HG03139 (cell line): ENCODE measurements at regions not wholly inside any gene's neighbourhood (a gene's known extent, or its start where the extent isn't known, plus 50 kb on each side); places are given as distances from the start of the nearest gene placed in this dataset.
A peak's percentile ranks its signal among the peaks of the same experiment; 100 is the strongest.
"Not testable (repeated sequence)": the region's sequence is repeated elsewhere in the genome, so short reads cannot be mapped to it uniquely, and the experiment has no call there.

Experiments used
- ATAC-seq: cut with Tn5 transposase; IDR thresholded peaks from one replicate; pipeline ENCODE4 v1.9.1; 2021; ENCODE audit not compliant: unreplicated experiment

DNA sequence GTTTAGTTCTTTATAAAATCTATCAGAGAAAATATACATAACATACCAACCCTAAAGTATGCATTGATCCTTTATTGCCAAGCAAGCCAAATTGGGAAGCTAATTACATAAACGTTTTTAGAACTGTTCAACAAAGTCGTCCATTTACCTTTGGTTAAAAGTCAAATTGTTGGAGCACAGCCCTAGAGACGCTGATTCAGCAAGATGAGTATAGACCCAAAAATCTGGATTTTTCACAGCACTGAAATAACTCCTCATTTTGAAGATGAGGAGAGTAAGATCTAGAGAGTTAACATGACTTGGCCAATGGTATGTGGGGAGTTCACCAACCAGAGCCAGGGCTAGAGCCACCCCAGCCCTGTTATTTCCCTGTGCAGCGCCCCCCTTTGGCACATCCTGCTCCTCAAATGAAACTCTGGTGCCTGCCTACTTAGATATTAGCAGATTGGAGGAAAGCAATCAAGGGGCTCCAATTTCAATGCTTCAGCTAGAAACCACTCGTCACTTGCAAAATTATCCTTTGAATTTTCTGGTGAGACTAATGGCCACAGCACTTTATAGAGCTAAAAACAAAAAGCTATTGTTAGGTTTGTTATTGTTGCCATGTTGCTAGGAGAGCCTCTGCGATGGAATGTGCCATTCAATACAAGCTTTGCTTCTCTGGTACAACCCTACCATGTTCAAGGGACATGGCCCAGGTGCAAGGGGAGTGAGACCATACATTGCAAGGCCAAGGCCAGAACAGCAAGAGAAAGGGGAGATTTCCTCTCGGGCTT, 132.6 kb upstream of the ZEB1 start:
- no peak for ATAC-seq

DNA sequence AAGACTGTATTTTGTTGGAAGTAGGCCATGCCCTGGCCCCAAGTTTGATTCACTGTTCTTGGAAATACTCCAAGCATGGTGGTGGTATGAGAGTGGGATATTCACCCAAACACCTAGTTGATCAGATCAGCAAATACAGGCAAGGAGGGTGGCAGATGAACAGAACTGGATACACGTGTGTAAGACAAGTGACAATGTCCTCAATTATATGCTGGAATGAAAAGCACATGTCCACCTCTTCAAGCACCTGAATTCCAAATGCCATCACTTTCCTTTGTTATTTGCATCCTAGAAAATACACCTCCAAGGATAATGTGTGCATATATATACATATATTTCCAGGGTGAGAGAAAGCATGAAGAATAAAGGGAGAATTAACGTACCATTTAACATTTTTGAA, 131.8 kb upstream of the ZEB1 start:
- ATAC-seq: no peak

DNA sequence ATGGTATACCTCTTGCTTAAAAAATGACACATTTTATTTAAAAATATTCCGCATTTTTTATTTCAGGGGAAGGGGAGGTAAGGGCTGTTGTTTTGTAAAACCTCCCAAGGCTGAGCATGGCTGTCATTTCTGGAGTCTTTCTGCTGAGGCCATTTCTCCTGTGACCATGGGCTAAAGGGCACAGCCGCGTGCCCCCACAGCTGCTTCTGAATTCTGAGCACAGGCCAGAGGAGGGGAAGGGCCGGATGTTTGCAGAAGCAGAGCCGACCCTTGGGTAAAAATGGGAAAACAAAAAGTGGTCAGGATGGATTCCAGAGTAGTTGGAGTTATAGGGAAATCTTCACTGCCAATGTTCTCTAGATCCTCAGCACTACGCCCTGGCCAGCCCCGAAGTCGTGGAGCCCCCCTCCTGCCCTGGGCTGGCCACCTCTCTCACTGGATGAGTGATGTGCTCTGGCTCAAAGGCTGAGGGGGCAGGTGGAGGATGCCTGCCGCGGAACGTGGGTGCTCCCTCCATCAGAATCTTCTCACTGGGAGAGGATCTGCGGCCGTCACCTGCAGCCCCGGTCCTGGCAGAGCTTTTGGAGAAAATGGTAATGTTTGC, 131.3 kb upstream of the ZEB1 start:
- no peak for ATAC-seq

DNA sequence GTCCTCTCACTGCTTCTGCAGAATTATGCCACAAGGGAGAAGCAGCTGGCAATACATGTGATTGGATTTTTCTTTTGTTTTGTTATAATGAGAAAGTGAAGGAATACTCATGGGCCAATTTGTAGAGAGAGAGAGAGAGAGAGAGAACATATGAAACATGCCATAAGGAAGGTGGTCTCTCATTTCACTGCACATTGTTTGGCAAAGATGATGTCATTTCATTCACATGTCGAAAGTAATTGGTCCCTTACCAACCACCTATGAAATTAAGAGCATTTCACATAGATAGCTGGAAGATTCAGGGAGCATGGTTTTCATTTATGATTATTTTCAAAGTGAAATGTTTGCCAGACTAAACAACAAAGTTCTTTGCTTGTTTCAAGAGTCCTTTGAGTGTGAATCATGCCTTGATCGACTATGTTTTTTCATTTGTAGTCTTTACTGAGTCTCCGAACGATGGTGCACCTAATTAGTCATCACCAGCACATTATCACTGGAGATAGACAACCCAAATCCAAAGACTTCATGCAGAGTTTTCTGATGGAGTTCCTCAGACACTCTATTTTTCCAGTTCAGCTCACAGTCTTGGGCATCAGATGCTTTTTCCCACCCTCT, 130.1 kb upstream of the ZEB1 start:
- no peak for ATAC-seq

DNA sequence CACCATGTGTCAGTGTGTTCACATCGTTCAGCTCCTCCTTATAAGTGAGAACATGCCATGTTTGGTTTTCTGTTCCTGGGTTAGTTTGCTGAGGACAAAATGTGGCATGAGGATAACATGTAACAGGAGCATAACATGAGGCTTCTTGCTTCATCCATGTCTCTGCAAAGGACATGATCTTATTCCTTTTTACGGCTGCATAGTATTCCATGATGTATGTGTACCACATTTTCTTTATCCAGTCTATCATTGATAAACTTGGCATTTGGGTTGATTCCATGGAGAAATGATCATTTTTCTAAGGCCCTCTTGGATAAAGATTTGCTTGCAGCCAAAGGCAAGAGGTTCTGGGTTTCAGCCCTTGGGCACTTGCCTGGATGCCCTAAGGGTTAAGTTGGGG, 128.5 kb upstream of the ZEB1 start:
- no peak for ATAC-seq

DNA sequence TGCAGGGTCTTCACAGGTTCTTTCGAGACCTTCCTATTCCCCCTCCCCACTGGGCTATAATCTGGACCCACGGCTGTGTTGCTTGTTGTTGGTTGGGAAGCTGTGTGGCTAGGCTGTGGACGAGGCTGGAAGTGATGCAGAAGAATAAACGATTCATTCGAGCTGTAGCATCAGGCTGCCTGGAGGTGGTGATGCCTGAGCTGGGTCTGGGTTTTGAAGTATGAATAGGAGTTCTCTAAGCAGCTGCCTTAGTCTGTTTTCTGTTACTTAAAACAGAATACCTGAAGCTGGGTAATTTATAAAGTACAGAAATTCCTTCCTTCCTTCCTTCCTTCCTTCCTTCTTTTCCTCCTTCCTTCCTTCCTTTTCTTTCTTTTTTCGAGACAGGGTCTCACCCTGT, 126.5 kb upstream of the ZEB1 start:
- ATAC-seq: no peak

DNA sequence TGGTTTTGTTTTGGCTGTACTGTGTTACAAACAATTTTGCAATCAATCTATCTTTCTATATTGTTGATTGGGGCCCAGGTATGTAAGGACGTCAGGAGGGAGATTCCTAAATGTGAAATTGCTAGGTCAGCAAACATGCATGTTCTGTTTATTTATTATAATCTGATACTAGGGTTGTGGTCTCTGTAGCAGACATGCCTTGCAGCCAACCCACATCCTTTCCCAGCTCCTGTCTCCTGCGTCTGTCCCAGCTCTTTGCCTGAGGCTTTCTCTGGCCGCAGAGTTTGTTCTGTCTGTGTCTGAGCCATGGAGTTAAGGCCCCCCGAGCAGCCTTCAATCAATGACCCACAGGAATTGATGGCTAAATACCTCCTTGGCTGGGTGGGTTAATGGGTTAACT, 124.0 kb upstream of the ZEB1 start:
- no peak for ATAC-seq

DNA sequence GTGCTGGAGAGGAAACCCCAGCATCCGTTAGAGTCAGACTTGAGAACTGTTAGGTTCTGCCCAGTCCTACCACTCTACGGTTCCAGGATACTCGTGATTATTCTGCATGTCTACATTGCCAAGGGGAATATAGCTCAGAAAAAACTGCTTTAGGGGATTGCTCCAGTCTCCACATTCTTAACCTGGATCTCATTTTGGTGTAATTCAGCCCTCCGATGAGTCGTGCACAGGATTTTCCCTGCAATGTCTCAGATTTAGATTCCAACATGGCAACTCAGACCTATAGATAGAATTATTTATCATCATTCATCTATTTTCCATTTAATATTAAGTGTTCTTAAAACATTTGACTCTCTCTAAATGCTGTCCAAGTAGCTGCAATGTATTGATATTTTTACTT, 121.1 kb upstream of the ZEB1 start:
- no peak for ATAC-seq

DNA sequence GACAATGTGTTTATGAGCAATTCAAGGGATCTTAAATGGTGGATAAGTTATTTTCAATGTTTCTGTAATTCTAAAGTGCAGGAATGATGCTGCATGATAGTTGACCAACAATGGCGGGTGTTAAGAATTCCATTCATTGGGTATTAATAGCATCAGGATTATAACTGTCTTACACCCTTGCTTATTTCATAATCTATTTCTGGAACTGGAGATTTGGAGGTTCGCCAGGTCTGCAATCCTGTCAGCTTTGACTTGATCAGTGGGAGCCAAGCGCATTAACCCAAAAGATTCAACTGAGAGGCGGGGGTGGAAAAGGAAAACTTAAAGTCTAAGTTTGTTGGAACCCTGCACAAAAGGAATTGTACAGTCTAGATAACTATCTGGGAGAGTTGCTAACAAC, 114.9 kb upstream of the ZEB1 start:
- no peak for ATAC-seq

DNA sequence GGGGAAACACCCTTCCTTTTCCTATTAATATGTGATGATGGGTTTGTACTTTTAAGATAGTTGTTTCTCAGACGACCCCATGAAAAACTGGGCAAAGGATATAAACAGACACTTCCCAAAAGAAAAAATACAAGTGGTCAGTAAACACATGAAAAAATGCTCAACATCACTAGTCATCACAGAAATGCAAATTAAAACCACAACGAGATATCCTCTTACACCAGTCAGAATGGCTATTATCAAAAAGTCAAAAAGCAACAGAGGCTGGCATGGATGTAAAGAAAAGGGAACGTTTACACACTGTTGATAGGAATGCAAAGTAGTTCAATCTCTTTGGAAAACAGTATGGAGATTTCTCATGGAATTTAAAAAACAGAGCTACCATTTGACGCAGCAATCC, 111.4 kb upstream of the ZEB1 start:
- ATAC-seq: no peak

DNA sequence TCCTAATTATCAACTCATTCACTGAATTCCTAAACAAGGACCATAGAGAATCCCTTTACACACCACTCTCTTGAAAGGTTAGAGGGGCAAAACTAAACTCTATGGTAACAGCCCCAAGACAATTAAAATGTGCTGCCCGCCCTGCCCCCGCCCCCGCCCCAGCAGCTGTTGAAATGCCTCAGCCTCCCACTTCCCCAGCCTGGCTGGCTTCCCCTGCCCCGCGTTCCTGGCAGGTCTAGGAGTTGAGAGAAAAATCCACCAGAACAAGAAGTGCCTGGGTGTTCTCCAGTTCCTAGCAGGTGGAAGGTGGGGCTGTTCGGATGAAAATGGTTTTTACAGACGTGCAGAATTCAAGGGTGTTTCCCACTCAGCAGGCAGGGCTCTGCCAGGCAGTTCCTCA, 109.5 kb upstream of the ZEB1 start:
- no peak for ATAC-seq

DNA sequence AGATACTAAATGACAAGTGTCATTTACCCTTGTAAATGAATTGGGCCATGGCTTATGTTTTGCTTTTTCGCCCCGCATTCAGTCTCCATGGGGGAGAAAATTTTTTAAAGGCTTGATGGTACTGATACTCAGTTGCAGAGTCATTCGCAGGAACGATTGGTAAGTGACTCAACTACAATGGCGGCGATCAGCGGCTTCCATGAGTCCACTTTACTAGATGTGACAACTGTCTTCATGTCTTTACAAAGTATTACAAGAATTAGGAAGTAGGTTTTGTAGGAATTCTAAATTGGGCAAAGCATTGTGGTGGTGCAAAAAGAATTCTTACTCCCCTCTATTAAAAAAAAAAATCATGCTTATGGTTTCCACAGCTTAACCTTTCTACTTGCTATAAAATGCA, 108.8 kb upstream of the ZEB1 start:
- ATAC-seq: no peak

DNA sequence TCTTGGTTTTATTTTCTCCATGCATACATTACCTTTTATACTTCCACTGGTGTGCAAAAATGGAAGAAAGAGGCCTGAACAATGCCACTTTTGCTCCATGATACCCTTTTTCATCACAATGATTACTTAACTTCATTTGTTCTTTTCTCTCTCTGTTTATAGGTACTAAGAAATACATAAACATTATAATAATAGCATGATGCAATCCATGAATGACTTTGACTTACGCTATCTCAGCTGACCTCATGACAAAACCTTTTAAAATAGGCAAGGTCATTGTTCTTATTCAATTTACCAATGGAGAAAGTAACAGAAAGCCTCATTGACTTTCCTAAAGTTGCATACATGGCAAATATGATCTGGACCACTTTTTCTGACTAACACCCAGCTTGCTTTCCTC, 105.1 kb upstream of the ZEB1 start:
- no peak for ATAC-seq

DNA sequence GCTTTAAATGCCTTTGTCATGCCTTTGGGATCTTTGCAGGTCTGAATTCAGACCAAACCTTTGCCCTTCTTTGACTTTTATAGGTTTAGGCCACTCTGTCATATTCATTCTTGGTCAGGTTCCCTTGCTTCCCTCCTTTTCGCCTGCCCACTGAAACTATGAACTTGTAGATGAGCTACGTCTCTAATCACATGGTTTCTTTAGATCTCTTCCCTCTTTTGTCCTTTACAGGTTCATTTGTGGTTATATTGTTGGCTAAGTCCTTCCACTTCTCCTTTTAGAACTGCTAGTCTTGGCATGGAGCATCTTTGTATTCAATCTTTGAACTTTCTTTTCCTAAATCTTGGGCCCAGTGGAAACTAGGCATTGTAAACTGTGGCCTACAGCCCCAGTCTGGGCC, 104.0 kb upstream of the ZEB1 start:
- ATAC-seq: no peak

DNA sequence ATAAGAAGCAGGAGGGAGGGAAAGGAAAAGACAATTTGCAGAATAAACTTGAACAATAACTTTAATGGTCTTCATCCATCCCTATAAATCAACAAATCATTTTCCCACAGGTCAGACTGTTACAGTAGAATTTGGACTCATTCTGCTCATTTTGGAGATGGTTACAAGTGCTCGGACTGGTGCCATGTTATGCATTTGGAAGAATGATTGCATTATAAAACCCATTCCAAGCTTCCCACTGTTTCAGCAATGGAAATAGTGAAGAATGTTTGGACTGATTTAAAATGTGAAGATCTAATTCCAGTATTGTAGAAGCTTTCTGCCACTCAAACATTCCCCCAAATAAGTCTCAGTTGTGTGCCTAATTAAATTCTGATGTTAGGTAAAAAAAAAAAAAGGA, 99.7 kb upstream of the ZEB1 start:
- ATAC-seq: no peak

DNA sequence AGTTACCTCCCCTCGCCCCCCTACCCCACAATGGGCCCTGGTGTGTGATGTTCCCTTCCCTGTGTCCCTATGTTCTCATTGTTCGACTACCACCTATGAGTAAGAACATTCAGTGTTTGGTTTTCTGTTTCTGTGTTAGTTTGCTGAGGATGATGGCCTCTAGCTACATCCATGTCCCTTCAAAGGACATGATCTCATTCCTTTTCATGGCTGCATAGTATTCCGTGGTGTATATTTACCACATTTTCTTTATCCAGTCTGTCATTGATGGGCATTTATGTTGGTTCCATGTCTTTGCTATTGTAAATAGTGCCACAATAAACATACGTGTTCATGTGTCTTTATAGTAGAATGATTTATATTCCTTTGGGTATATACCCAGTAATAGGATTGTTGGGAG, 90.2 kb upstream of the ZEB1 start:
- not testable (repeated sequence) for ATAC-seq

DNA sequence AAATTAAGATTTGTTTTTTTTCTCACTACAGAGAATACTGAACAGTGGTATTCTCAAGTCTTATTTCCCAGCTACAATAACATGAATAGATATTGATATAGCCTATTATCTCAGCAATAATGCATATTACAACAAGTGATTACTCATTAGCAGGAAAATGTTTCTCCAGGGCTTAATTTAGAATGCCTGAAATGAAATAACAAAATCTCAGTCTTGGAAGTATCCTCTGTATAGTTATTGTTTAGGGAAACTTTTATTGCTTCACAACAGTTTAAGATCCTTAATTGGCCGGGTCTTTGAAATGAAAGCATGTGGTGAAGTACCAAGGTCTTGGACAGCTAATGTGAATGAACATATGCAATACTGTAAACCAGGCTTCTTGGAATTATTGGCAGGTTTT, 79.1 kb upstream of the ZEB1 start:
- no peak for ATAC-seq

DNA sequence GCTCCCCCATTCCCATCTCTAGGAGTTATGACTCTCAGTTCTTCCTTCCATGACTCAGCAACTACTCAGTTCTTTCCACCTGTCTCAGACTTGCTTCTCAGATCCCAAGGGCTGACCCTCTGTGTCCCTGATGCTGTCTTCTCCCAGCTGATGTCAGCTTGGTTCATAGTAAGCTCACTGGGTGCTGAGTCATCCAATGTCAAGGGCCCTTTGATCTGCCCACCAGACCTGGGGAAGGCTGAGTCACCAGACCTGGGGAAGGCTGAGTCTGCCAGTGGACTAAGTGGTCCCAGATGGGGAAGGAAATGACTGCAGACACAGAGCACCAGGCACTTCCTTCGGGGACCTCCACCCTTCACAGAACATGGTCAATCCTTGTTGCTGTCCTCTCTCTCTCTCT, 76.1 kb upstream of the ZEB1 start:
- ATAC-seq: peak; percentile 67

DNA sequence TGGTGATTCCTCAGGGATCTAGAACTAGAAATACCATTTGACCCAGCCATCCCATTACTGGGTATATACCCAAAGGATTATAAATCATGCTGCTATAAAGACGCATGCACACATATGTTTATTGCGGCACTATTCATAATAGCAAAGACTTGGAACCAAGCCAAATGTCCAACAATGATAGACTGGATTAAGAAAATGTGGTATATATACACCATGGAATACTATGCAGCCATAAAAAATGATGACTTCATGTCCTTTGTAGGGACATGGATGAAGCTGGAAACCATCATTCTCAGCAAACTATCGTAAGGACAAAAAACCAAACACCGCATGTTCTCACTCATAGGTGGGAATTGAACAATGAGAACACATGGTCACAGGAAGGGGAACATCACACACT, 67.9 kb upstream of the ZEB1 start:
- ATAC-seq: not testable (repeated sequence)

DNA sequence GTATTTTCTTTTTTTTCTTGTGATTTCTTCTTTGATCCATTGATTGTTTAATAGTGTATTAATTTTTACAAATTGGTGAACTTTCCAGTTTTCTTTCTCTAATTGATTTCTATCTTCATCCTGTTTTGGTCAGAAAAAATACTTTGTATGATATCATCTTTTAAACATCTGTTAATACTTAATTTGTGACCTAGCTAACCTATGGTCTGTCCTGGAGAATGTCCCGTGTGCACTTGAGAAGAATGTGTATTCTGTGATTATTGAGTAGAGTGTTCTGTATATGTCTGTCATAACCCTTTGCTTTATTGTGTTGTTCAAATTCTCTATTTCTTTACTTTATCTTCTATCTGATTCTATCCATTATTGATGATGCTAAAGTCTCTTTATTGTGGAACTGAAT, 65.8 kb upstream of the ZEB1 start:
- ATAC-seq: no peak

DNA sequence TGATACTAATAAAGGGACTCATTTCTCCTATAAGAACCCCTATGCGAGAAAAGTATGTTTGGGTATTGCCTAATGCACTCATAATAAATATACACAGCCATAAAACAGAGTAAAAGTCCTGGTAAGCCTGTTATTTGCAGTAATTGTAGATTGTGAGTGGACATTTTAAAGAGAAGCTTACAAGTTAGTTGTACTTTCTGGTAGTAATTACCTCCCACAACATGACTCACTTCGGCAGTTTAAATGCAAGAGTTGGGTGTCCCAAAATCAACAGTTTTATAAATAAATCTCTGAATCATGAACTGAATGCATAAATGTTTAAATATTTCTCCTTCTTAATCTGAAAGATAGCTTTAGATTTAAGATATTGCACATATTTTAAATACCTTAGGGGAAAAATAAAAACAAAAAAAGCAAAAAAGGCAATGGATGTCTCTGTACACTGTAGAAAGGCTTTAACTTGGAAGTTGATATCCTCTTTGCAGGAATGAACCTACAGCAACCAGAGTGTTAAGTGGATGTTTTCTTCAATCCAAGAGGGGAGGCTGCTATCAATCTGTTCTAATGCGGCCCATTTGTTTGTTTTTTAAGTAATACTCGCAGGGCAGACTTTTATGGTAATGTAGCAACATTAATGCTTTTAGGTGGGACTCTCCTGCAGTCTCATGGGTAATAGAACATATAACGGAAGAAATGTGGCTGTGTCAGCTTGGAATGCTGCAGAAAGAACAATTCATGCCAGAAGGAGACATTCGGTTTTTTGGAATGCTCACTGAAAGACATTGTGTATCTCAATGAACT, 57.3 kb upstream of the ZEB1 start:
- ATAC-seq: no peak

DNA sequence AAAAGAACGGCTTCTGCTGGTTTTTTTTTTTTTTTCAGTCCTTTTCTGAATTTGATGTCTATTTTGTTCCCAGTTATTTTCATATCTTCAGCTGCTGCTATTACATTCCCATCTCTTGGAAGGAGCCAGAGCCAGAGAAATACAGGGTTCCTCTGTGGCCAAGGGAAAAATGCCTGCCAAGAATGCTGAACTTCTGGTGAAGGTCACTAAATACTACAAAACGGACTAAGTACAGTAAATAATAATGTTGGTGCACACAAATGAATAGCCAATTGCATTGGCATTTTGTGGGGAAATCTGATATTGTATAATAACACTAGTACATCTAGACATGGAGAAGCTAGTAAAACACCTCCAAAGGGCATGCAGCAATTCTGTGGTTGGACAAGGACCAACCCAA, 56.3 kb upstream of the ZEB1 start:
- no peak for ATAC-seq
